HCT116 (cell line): ENCODE measurements at regions not wholly inside any gene's neighbourhood (a gene's known extent, or its start where the extent isn't known, plus 50 kb on each side); places are given as distances from the start of the nearest gene placed in this dataset.

Source experiments
- ATAC-seq: fragments of 200-7000 bp; cut with Tn5 transposase; 2 replicates; pipeline ENCODE4 v1.9.1; 2020; ENCODE audit warnings: mild to moderate bottlenecking, moderate library complexity
- BruUV-seq: library from RNA; stranded (reverse); fragments of 400-500 nt; replicated peaks from 2 replicates; lab custom pipeline; 2021; lab: Mats Ljungman, UMichigan
- CTCF ChIA-PET: fragments of 300-600 bp; sonication (Branson Sonifier 250); formaldehyde crosslinking; loops from one replicate; lab custom pipeline; 2021; ENCODE audit warnings: antibody characterized with exemption; lab: Charles Lee
- POLR2A ChIA-PET: fragments of 300-600, 350-600 bp; sonication (Branson Sonifier 250); formaldehyde crosslinking; loops from one replicate; lab custom pipeline; 2021; ENCODE audit warnings: antibody characterized with exemption; lab: Charles Lee
- RAD21 ChIA-PET, 2 experiments: fragments of 300-600 bp; sonication (Branson Sonifier 250); formaldehyde crosslinking; loops; one replicate each; lab custom pipeline; 2023; ENCODE audit warnings: low total read pairs in 2 of 2; ENCODE audit not compliant: uncharacterized antibody in 2 of 2, unreplicated experiment in 2 of 2, low non-redundant PET in 1 of 2; lab: Charles Lee
- DNase-seq: peaks from one replicate; pipeline ENCODE4 v3.0.0-alpha.2; 2010; ENCODE audit warnings: low read depth, low spot score
- H2AFZ ChIP-seq: fragments of 200-600 bp; shearing (Covaris generic), sonication (generic); 2 replicates; pipeline ENCODE4 v1.6.1; 2017; ENCODE audit warnings: low read depth, mixed run types, mixed read lengths, antibody characterized with exemption, low read length; ENCODE audit not compliant: poor library complexity, severe bottlenecking
- H3K27ac ChIP-seq: 2 replicates; pipeline ENCODE4 v1.5.1; 2012; ENCODE audit warnings: low read depth, low read length
- H3K27me3 ChIP-seq: fragments of 200-600 bp; sonication (generic); 2 replicates; pipeline ENCODE4 v1.6.1; 2016; ENCODE audit warnings: mixed run types, low read length, mixed read lengths; ENCODE audit not compliant: insufficient read depth
- H3K36me3 ChIP-seq, 2 experiments: fragments of 200-500 bp in 1 of 2; fragments of 200-600 bp in 1 of 2; sonication (Bioruptor generic) in 1 of 2; sonication (generic) in 1 of 2; 2 replicates each; pipeline versions ENCODE4 v1.5.1 to v1.6.1; 2014 to 2016; ENCODE audit warnings: low read length in 2 of 2, inconsistent platforms in 1 of 2, mixed read lengths in 1 of 2, mixed run types in 1 of 2; ENCODE audit not compliant: insufficient read depth in 2 of 2, control insufficient read depth in 1 of 2
- H3K4me1 ChIP-seq, 2 experiments: fragments of 200-600 bp in 1 of 2; sonication (generic) in 1 of 2; 2 replicates each; pipeline versions ENCODE4 v1.5.1 to v1.6.1; 2012 to 2017; ENCODE audit warnings: low read length in 2 of 2, inconsistent platforms in 1 of 2, mild to moderate bottlenecking in 1 of 2, mixed read lengths in 1 of 2, mixed run types in 1 of 2, moderate library complexity in 1 of 2; ENCODE audit not compliant: insufficient read depth in 2 of 2, control insufficient read depth in 1 of 2
- H3K4me2 ChIP-seq: fragments of 200-600 bp; sonication (generic); 2 replicates; pipeline ENCODE4 v1.6.1; 2017; ENCODE audit warnings: mixed run types, low read length, mixed read lengths
- H3K4me3 ChIP-seq, 2 experiments: fragments of 200-600 bp in 1 of 2; sonication (generic) in 1 of 2; replicated peaks in 1 of 2; 2 replicates each; pipeline ENCODE4 v1.5.1; 2011 to 2016; ENCODE audit warnings: low read length in 2 of 2, control low read depth in 1 of 2, low read depth in 1 of 2, mild to moderate bottlenecking in 1 of 2, mixed read lengths in 1 of 2, mixed run types in 1 of 2
- H3K79me2 ChIP-seq: fragments of 200-600 bp; sonication (generic); 2 replicates; pipeline ENCODE4 v1.6.1; 2017; ENCODE audit warnings: mild to moderate bottlenecking, mixed run types, low read length, moderate library complexity, mixed read lengths; ENCODE audit not compliant: insufficient read depth
- H3K9ac ChIP-seq: fragments of 200-600 bp; sonication (generic); 2 replicates; pipeline ENCODE4 v1.6.1; 2016; ENCODE audit warnings: low read length, mixed read lengths
- H3K9me2 ChIP-seq: fragments of 200-600 bp; sonication (generic), shearing (Covaris generic); 2 replicates; pipeline ENCODE4 v1.6.1; 2017; ENCODE audit warnings: mixed run types, mild to moderate bottlenecking, moderate library complexity; ENCODE audit not compliant: insufficient read depth
- H3K9me3 ChIP-seq, 2 experiments: fragments of 200-500 bp in 1 of 2; fragments of 200-600 bp in 1 of 2; sonication (Bioruptor generic) in 1 of 2; sonication (generic) in 1 of 2; 2 replicates each; pipeline ENCODE4 v1.6.1; 2014 to 2017; ENCODE audit warnings: low read length in 2 of 2, mixed read lengths in 2 of 2, inconsistent platforms in 1 of 2, low read depth in 1 of 2, mild to moderate bottlenecking in 1 of 2, mixed run types in 1 of 2, moderate library complexity in 1 of 2; ENCODE audit not compliant: control insufficient read depth in 1 of 2, insufficient read depth in 1 of 2
- H4K20me1 ChIP-seq: fragments of 200-600 bp; sonication (generic), shearing (Covaris generic); 2 replicates; pipeline ENCODE4 v1.6.1; 2017; ENCODE audit warnings: mixed run types, mild to moderate bottlenecking, moderate library complexity; ENCODE audit not compliant: insufficient read depth
- ELF1 ChIP-seq: IDR thresholded peaks from 2 replicates; pipeline ENCODE4 v1.6.1; 2012; ENCODE audit warnings: low read depth, borderline replicate concordance
- EZH2phosphoT487 ChIP-seq: fragments of 200-600 bp; IDR thresholded peaks from 2 replicates; pipeline ENCODE4 v1.6.1; 2018; ENCODE audit warnings: antibody characterized with exemption, borderline replicate concordance
- FOSL1 ChIP-seq: IDR thresholded peaks from 2 replicates; pipeline ENCODE4 v1.6.1; 2012; ENCODE audit warnings: low read depth
- JUND ChIP-seq: IDR thresholded peaks from 2 replicates; pipeline ENCODE4 v1.6.1; 2012
- POLR2A ChIP-seq: IDR thresholded peaks from 2 replicates; pipeline ENCODE4 v1.7.0; 2011; ENCODE audit warnings: borderline replicate concordance; ENCODE audit not compliant: insufficient read depth, insufficient read length; ENCODE audit errors: extremely low read depth
- POLR2AphosphoS5 ChIP-seq: IDR thresholded peaks from 2 replicates; pipeline ENCODE4 v1.6.1; 2011; ENCODE audit warnings: mild to moderate bottlenecking, low read depth, low read length, moderate library complexity
- RAD21 ChIP-seq: IDR thresholded peaks from 2 replicates; pipeline ENCODE4 v1.6.1; 2012; ENCODE audit warnings: low read depth, mild to moderate bottlenecking
- SRF ChIP-seq: IDR thresholded peaks from 2 replicates; pipeline ENCODE4 v1.6.1; 2012; ENCODE audit warnings: low read depth
- TCF7L2 ChIP-seq: IDR thresholded peaks from 2 replicates; pipeline ENCODE4 v1.7.0; 2011; ENCODE audit warnings: borderline replicate concordance, inconsistent platforms; ENCODE audit not compliant: insufficient read depth, insufficient read length; ENCODE audit errors: extremely low read depth
- ZFX ChIP-seq: fragments of 450-650 bp; IDR thresholded peaks from 2 replicates; pipeline ENCODE4 v1.6.1; 2017
- intact Hi-C: fragments of 100-400 bp; cut with micrococcal nuclease; formaldehyde crosslinking; loops from 2 replicates; pipeline ENCODE4 v1.10.0; 2022
- TF ChIP-seq, protein P1 (sequence below), 3 experiments: fragments of 200-600 bp in 1 of 3; sonication (generic) in 1 of 3; IDR thresholded peaks in 2 of 3; conservative IDR thresholded peaks in 1 of 3; 2 replicates each; pipeline ENCODE4 v1.5.1; 2012 to 2017; ENCODE audit warnings: low read depth in 2 of 3, low read length in 2 of 3, antibody characterized with exemption in 1 of 3, borderline replicate concordance in 1 of 3, control low read depth in 1 of 3, mild to moderate bottlenecking in 1 of 3, mixed read lengths in 1 of 3, mixed run types in 1 of 3, moderate library complexity in 1 of 3; ENCODE audit not compliant: insufficient read depth in 1 of 3
- TF ChIP-seq, protein P2 (sequence below): IDR thresholded peaks from 2 replicates; pipeline ENCODE4 v1.6.1; 2012

DNA sequence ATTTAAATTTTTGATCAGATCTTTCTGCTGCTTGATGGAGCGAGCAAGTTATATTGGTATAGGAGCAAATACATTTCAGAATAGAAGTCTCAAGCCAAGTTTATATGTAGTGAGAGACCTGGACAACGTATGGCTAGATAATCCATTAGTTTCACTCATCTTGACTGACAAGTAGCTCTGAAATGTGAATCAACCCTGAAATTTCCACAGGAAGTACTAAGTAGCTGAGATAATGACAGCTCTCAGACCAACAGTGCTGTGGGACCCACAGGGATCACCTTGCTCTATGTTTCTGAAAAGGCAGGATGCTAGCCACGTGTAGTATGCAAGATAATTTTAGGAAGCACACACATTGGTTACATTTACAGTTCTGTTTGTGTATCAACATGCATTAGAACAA lies 258.6 kb upstream of the FOXN3 start:
- no peak for DNase-seq
- RAD21 ChIA-PET: no interaction called here
- Histone ChIP-seq H3K27me3 (no peaks in the 10 kb centered on the region), H3K27ac (no peak overlapping the region), H3K9me3 (no peaks in the 10 kb centered on the region), H3K4me1 (no peaks in the 10 kb centered on the region), H3K9me2 (no peaks in the 10 kb centered on the region), H4K20me1 (no peaks in the 10 kb centered on the region), H3K4me3 (no peak overlapping the region), H3K36me3 (no peaks in the 10 kb centered on the region), H3K4me2 (no peak overlapping the region), H3K9ac (no peak overlapping the region), H2AFZ (no peak overlapping the region), H3K79me2 (no peaks in the 10 kb centered on the region)
- TF ChIP-seq EZH2phosphoT487 (no peak), JUND (no peak), ELF1 (no peak), POLR2AphosphoS5 (no peak), SRF (no peak)
- TF ChIP-seq, protein P1, sequence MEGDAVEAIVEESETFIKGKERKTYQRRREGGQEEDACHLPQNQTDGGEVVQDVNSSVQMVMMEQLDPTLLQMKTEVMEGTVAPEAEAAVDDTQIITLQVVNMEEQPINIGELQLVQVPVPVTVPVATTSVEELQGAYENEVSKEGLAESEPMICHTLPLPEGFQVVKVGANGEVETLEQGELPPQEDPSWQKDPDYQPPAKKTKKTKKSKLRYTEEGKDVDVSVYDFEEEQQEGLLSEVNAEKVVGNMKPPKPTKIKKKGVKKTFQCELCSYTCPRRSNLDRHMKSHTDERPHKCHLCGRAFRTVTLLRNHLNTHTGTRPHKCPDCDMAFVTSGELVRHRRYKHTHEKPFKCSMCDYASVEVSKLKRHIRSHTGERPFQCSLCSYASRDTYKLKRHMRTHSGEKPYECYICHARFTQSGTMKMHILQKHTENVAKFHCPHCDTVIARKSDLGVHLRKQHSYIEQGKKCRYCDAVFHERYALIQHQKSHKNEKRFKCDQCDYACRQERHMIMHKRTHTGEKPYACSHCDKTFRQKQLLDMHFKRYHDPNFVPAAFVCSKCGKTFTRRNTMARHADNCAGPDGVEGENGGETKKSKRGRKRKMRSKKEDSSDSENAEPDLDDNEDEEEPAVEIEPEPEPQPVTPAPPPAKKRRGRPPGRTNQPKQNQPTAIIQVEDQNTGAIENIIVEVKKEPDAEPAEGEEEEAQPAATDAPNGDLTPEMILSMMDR (IDR thresholded peaks at IDR 0.05 in 2 of 3, conservative IDR thresholded peaks at IDR 0.05 in 1 of 3; ENCODE audit: borderline replicate concordance in 1 of 3, insufficient read depth in 1 of 3, low read depth in 2 of 3, low read length in 2 of 3): no peak
- CTCF ChIA-PET: no interaction called here
- BruUV-seq: no TSS peak
- POLR2A ChIA-PET: no interaction called here
- intact Hi-C loops: no loop called here
- no peak for ATAC-seq

DNA sequence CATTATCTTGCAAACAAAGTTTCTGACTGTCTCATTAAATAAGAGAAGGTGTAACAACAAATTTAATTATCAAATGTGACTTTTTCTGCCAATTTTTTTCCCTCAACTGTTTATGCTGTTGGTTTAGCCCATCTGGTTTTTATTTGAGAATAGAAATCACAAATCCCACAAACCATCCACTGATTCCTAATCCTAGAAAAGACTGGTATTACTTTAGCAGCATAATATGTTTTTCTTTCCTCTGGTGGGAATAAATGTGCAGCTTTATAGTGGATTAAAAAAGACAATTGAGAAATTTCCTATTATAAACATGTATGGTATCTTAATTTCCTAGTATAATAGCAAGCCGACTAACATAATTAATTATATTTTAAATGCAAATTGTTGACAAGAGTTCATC lies 257.9 kb upstream of the FOXN3 start:
- RAD21 ChIA-PET: no interaction called here
- CTCF ChIA-PET: no interaction called here
- DNase-seq (no peak), ATAC-seq (no peak)
- no peak overlapping the region for H3K27ac ChIP-seq
- POLR2A ChIA-PET: no interaction called here
- no peak overlapping the region for H3K9ac ChIP-seq
- H3K79me2 ChIP-seq: no peaks in the 10 kb centered on the region
- H3K9me2 ChIP-seq: no peaks in the 10 kb centered on the region
- no peak overlapping the region for H2AFZ ChIP-seq
- intact Hi-C loops: no loop called here
- H3K9me3 ChIP-seq: no peaks in the 10 kb centered on the region
- no peak overlapping the region for H3K4me3 ChIP-seq
- H3K4me1 ChIP-seq: no peaks in the 10 kb centered on the region
- no peak overlapping the region for H3K4me2 ChIP-seq
- no peaks in the 10 kb centered on the region for H3K27me3 ChIP-seq
- TF ChIP-seq POLR2AphosphoS5 (no peak), ZFX (no peak), EZH2phosphoT487 (no peak), ELF1 (no peak), RAD21 (no peak), POLR2A (no peak), TCF7L2 (no peak), JUND (no peak), FOSL1 (no peak)
- TF ChIP-seq, protein P2, sequence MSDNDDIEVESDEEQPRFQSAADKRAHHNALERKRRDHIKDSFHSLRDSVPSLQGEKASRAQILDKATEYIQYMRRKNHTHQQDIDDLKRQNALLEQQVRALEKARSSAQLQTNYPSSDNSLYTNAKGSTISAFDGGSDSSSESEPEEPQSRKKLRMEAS: no peak
- H4K20me1 ChIP-seq: no peaks in the 10 kb centered on the region
- no peaks in the 10 kb centered on the region for H3K36me3 ChIP-seq
- no TSS peak for BruUV-seq
